ENCODE measurements at regions not wholly inside any gene's neighbourhood (a gene's known extent, or its start where the extent isn't known, plus 50 kb on each side); places are given as distances from the start of the nearest gene placed in this dataset.

- no peak for DNase-seq
Observed at GRCh38 chr3:178457511-178457910, 78.7 kb upstream of the KCNMB2 start.

GRCh38 chr3:178458313-178459037 is 77.8 kb upstream of the KCNMB2 start:
- DNase-seq, result no peak

GRCh38 chr3:178459038-178459410 is 77.2 kb upstream of the KCNMB2 start:
- DNase-seq, result no peak

- DNase-seq, result no peak
Observed at GRCh38 chr3:178465260-178466180, 70.7 kb upstream of the KCNMB2 start.

DNA sequence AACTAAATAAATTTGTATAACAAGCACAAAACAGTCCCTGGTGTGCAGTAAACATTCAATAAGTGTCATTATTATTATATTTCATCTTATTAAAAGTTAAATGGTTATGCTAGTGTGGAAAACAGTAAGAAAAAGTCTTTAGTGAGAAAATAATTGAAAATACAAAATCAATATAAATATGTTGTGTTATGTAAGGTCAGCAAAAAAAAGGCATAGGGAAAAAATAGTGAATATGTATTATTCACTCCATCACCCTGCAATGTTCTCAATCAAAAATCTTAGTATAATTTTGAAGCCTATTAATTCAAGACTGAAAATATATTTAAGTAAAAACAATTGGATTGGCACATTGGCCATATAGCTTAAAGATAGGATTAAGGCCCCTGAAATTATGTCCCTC is 63.3 kb upstream of the KCNMB2 start:
- DNase-seq, result no peak

GRCh38 chr3:178474526-178474925 is 61.7 kb upstream of the KCNMB2 start:
- DNase-seq, result no peak

DNA sequence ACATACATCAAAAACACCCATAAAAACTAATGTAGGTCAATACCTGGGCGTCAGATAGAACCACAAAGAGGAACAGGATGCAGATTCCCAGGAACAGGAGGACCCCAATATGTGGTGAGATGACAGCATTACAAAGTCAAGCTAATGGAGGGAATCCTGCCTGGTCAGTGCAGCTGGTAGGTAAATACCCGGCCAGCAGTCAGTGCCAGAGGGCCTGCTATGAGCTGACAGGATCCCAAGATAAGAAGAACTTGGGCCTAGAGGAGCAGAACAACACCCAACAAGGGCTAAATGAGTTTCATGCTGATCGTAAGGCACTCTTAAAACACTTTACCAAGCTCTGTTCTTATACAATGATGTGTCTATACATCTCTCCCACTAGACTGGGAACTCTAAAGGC is 61.2 kb upstream of the KCNMB2 start:
- no peak for DNase-seq

DNA sequence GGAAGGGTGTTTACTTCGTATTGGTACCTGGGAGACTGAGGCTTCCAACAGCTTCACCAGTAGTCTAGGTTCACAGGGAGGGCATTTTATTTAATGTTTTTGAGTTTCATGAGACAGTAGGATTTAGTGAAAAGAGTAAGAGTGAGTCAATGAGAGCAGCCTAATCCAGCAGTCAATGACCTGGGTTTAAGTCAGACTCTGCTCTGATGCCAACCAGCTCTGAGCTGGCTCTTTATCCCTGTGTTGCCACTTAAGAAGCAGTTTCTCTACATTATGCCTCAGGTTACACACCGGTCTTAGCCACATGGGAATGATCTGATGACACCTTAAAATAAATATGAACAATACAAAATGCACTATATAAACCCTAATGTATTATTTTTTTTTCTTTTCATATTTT is 59.4 kb upstream of the KCNMB2 start:
- no peak for DNase-seq

DNA sequence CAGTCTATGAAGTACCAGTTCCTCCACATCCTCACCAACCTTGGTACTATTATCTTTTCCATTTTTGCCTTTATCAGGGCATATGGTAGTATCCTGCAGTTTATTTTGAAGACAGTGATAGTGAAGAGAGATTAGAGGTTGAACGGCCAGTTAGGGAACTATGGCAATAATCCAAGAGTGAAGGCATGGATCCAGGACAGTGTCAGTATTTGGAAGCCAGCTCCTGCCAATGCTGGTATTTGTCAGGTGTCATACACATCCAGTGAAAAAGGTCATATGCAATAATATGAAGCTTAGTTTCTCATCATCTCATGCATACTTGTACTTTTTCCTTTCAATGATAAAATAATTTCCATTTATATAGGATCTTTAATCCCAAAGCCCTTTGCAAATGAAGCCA is 56.8 kb upstream of the KCNMB2 start:
- no peak for DNase-seq

GRCh38 chr3:178479860-178480259 is 56.4 kb upstream of the KCNMB2 start:
- DNase-seq, result no peak

GRCh38 chr3:178480274-178480673 is 56.0 kb upstream of the KCNMB2 start:
- no peak for DNase-seq

DNA sequence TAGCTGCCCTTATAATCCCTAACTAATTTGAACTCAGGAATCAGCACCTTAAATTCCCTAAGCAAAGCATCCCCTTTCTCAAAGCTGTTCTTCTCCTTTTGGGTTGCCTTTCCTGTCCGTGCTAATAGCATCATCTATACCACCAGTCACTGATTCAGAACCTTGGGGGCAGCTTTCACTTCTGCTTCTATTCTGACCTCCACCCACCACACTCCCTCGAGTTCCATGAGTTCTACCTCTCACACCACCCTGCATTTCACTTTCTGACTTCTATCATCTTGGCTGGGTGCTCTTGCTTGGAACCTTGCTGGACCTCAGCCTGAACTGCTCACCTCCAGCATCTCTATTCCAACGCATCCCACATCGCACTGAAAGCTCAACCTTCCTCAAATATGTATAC is 55.4 kb upstream of the KCNMB2 start:
- DNase-seq, result no peak

DNA sequence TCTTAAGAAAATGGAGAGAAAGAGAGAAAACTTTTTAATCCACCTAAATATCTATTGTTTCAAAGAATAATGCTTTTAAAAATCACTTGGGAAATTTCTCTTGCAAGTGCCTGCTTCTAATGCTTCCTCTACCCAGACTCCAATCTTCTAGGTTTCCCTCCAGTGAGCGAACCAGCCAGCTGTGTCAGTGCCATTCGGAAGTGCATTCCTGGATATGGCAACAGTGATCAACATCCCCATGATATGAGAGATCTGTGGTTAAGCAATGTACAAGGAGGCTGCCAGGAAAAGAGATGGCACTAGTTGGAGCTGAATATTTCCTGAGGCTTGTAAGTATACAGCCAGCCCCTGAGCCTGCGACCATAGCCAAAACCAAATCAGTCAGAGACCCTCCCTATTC is 53.3 kb upstream of the KCNMB2 start:
- DNase-seq, result peak; percentile 38

DNA sequence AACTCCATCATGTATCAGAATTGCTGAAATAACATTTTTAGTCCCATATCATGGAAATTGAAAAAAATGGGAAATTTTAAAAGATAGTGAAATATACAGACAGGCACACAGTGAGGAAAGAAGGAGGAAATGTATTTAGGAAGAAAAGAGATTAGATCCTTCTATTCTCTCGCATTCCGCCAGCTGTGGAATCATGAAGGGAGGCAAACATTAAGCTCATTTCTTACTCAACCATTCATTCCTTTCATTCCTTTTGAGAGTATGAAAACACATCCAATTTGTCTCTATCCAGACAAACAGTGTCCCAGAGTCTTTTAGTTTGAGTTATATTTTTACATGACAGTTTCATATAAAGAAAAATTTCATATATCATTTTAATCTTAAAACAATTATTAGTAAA is 52.5 kb upstream of the KCNMB2 start:
- DNase-seq, result no peak

GRCh38 chr3:178485756-178486155 is 50.5 kb upstream of the KCNMB2 start:
- no peak for DNase-seq

Measured in left kidney (tissue), 1 donor.